OCI-LY7 (cell line): ENCODE measurements at regions not wholly inside any gene's neighbourhood (a gene's known extent, or its start where the extent isn't known, plus 50 kb on each side); places are given as distances from the start of the nearest gene placed in this dataset.

Source experiments
- CTCF ChIP-seq: fragments of 200-600 bp; sonication (generic); conservative IDR thresholded peaks from 2 replicates; pipeline ENCODE4 v1.5.1; 2014; ENCODE audit warnings: mild to moderate bottlenecking, antibody characterized with exemption, low read length, moderate library complexity, mixed read lengths
- EZH2phosphoT487 ChIP-seq: fragments of 200-600 bp; sonication (generic); IDR thresholded peaks from 2 replicates; pipeline ENCODE4 v1.6.1; 2018; ENCODE audit warnings: low read depth, borderline replicate concordance, mild to moderate bottlenecking, mixed run types, antibody characterized with exemption, low read length, moderate library complexity, mixed read lengths

- no peak for TF ChIP-seq EZH2phosphoT487
- no peak for TF ChIP-seq CTCF
These were observed 162.7 kb upstream of the MARCKS start for GRCh38 chr6:113694278-113695077.
